Duodenal mucosa (tissue), 2 donors: ENCODE measurements at regions not wholly inside any gene's neighbourhood (a gene's known extent, or its start where the extent isn't known, plus 50 kb on each side); places are given as distances from the start of the nearest gene placed in this dataset.
"Not testable (repeated sequence)": the region's sequence is repeated elsewhere in the genome, so short reads cannot be mapped to it uniquely, and the experiment has no call there.

Experiments
- H3K27ac ChIP-seq: one replicate; pipeline ENCODE4 v1.7.0; 2013; ENCODE audit warnings: low read depth, low read length
- H3K27me3 ChIP-seq, 2 donors: one replicate each; pipeline ENCODE4 v1.7.0; 2013; ENCODE audit warnings: low read length in 2 of 2, control low read depth in 1 of 2; ENCODE audit not compliant: insufficient read depth in 2 of 2, control insufficient read depth in 1 of 2
- H3K36me3 ChIP-seq, 2 donors: one replicate each; pipeline ENCODE4 v1.7.0; 2013; ENCODE audit warnings: low read length in 2 of 2, control low read depth in 1 of 2; ENCODE audit not compliant: insufficient read depth in 2 of 2, control insufficient read depth in 1 of 2
- H3K4me1 ChIP-seq, 2 donors: one replicate each; pipeline ENCODE4 v1.7.0; 2013; ENCODE audit warnings: low read length in 2 of 2, control low read depth in 1 of 2; ENCODE audit not compliant: insufficient read depth in 2 of 2, control insufficient read depth in 1 of 2
- H3K4me3 ChIP-seq, 2 donors: one replicate each; pipeline ENCODE4 v1.7.0; 2013; ENCODE audit warnings: low read length in 2 of 2, low read depth in 1 of 2
- H3K9ac ChIP-seq, 2 donors: one replicate each; pipeline ENCODE4 v1.7.0; 2013; ENCODE audit warnings: low read length in 2 of 2, low read depth in 1 of 2
- H3K9me3 ChIP-seq, 2 donors: one replicate each; pipeline ENCODE4 v1.7.0; 2013; ENCODE audit warnings: low read length in 2 of 2, control low read depth in 1 of 2; ENCODE audit not compliant: control insufficient read depth in 1 of 2

- peaks cover 8 to 9% of the 10 kb centered on the region in 2 donors for H3K4me1 ChIP-seq
- H3K9ac ChIP-seq = no peak overlapping the region
- no peaks in the 10 kb centered on the region for H3K36me3 ChIP-seq
- H3K27me3 ChIP-seq = no peaks in the 10 kb centered on the region
- H3K4me3 ChIP-seq = no peak overlapping the region
- H3K27ac ChIP-seq = no peak overlapping the region
- H3K9me3 ChIP-seq = no peaks in the 10 kb centered on the region
Observed at GRCh38 chr1:112836642-112837041, 119.4 kb downstream of the SLC16A1 start.

- Histone ChIP-seq H3K27ac (no peak overlapping the region), H3K9ac (no peak overlapping the region), H3K36me3 (no peaks in the 10 kb centered on the region), H3K27me3 (no peaks in the 10 kb centered on the region), H3K4me3 (no peak overlapping the region), H3K4me1 (peaks cover 0 to 2% of the 10 kb centered on the region in 2 donors), H3K9me3 (no peaks in the 10 kb centered on the region)
Observed at GRCh38 chr1:112833806-112834205, 118.7 kb upstream of the PPM1J start.

DNA sequence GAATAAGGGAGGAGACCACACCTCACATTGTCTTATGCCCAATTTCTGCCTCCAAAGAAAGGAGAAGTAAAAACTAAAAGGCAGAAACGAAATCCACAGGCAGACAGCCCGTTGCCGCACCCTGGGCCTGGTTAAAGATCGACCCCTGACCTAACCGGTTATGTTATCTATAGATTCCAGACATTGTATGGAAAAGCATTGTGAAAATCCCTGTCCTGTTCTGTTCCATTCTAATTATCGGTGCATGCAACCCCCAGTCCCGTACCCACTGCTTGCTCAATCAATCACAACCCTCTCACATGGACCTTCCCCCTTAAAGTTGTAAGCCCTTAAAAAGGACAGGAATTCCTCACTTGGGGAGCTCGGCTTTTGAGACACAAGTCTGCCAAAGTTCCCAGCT is 117.1 kb upstream of the PPM1J start:
- not testable (repeated sequence) for H3K27ac ChIP-seq, H3K27me3 ChIP-seq, H3K4me1 ChIP-seq, H3K9me3 ChIP-seq, H3K36me3 ChIP-seq, H3K9ac ChIP-seq, H3K4me3 ChIP-seq

DNA sequence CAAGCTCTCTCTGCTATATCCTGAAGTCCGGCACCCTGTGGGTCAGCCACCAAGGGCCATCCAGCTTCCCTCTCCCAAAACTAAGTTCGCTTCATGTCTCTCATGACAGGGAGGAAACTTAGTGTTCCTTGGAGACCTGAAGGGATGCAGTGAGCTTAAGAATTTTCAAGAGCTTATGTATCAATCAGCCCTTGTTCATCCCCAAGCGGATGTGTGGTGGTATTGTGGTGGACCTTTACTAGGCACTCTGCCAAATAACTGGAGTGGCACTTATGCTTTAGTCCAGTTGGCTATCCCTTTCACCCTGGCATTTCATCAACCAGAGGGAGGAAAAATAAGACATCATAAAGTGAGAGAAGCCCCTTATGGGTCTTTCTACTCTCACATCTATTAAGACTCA is 114.6 kb upstream of the PPM1J start:
- H3K4me1 ChIP-seq = not testable (repeated sequence)

DNA sequence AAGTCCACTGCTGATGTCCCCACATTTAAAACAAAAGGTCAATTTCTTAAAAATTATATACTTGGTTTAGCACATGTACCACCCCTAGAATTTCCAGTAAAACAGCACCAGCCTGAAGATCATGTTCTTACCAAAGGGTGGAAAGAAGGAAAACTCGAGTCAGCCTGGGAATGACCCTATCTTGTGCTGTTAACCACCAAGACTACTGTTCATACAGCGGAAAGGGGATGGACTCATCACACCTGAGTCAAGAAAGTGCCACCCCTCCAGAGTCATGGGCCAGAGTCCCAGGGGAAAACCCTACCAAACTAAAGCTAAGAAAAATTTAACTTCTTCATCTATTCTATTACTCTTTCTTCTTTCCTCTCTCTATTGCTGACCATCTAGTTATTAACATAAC is 113.6 kb upstream of the PPM1J start:
- Histone ChIP-seq H3K4me1 (peaks cover 0 to 2% of the 10 kb centered on the region in 2 donors), H3K27me3 (no peaks in the 10 kb centered on the region), H3K9ac (no peak overlapping the region), H3K9me3 (no peaks in the 10 kb centered on the region), H3K27ac (no peak overlapping the region), H3K36me3 (no peaks in the 10 kb centered on the region), H3K4me3 (no peak overlapping the region)

More for the DNA sequence above, 114.6 kb upstream of the PPM1J start:
- not testable (repeated sequence) for H3K27ac ChIP-seq, H3K9me3 ChIP-seq, H3K36me3 ChIP-seq, H3K4me3 ChIP-seq, H3K27me3 ChIP-seq, H3K9ac ChIP-seq

- H3K9me3 ChIP-seq, H3K4me3 ChIP-seq, H3K27ac ChIP-seq, H3K27me3 ChIP-seq, H3K9ac ChIP-seq, H3K36me3 ChIP-seq, H3K4me1 ChIP-seq: not testable (repeated sequence)
Observed at GRCh38 chr1:112827391-112827790, 112.3 kb upstream of the PPM1J start.

DNA sequence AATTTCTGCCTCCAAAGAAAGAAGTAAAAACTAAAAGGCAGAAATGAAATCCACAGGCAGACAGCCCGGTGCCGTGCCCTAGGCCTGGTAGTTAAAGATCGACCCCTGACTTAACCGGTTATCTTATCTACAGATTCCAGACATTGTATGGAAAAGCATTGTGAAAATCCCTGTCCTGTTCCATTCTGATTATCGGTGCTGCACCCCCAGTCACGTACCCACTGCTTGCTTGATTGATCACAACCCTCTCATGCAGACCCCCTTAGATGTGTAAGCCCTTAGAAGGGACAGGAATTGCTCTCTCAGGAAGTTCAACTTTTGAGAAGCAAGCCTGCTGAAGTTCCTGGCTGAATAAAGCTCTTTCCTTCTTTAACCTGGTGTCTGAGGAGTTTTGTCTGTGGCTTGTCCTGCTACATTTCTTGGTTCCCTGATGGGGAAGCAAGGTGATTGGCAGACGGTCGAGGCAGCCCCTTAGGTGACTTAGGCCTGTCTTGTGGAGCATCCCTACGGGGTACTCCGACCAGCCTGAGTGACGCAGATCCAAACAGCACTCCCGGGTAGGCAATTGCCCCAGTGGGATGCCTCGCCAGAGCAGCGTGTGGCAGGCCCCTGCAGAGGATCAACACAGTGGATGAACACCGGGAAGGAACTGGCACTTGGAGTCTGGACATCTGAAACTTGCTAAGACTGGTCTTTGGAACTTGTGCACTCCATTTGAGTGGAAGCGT is 111.2 kb upstream of the PPM1J start:
- H3K4me1 ChIP-seq = no peaks in the 10 kb centered on the region
- no peaks in the 10 kb centered on the region for H3K36me3 ChIP-seq
- no peak overlapping the region for H3K27ac ChIP-seq
- H3K27me3 ChIP-seq = no peaks in the 10 kb centered on the region
- H3K9ac ChIP-seq = no peak overlapping the region
- H3K4me3 ChIP-seq = no peak overlapping the region
- no peaks in the 10 kb centered on the region for H3K9me3 ChIP-seq

DNA sequence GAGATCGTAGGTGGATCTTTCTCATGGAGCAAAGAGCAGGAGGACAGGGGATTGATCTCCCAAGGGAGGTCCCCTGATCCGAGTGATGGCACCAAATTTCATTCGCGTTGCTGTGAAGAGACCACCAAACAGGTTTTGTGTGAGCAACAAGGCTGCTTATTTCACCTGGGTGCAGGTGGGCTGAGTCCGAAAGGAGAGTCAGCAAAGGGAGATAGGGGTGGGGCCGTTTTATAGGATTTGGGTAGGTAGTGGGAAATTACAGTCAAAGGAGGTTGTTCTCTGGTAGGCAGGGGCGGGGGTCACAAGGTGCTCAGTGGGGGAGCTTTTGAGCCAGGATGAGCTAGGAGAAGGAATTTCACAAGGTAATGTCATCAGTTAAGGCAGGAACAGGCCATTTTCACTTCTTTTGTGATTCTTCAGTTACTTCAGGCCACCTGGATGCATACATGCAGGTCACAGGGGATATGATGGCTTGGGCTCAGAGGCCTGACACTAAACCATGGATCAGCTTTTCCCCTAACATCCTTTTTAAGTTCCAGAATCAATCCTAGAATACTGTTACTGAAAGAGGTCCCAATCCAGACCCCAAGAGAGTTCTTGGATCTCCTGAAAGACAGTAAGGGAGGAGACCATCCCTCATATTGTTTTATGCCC is 110.6 kb upstream of the PPM1J start:
- not testable (repeated sequence) for H3K9me3 ChIP-seq, H3K36me3 ChIP-seq, H3K4me3 ChIP-seq, H3K27me3 ChIP-seq, H3K4me1 ChIP-seq, H3K27ac ChIP-seq, H3K9ac ChIP-seq

DNA sequence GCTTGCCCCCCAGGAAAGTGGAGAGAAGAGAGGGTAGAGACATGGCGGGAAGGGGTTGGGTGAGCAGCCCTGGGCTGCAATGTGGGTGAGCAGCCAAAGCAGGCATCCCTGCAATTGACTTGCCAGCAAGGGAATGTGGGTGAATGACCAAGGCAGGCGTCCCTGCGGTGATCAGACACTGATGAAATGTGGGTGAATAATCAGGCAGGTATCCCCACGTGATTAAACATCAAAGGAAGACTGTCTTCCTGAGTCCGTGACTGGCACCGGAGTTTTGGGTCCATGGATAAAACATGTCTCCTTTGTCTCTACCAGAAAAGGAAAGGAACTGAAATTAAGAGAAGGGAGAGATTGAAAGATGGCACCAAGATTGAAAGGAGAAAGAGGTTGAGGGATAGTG is 109.9 kb upstream of the PPM1J start:
- not testable (repeated sequence) for H3K9me3 ChIP-seq, H3K27ac ChIP-seq, H3K9ac ChIP-seq, H3K4me3 ChIP-seq, H3K36me3 ChIP-seq, H3K4me1 ChIP-seq, H3K27me3 ChIP-seq

- not testable (repeated sequence) for H3K27me3 ChIP-seq, H3K9ac ChIP-seq, H3K27ac ChIP-seq, H3K4me3 ChIP-seq, H3K36me3 ChIP-seq, H3K9me3 ChIP-seq
- H3K4me1 ChIP-seq = peaks cover 7 to 10% of the 10 kb centered on the region in 2 donors
Observed at GRCh38 chr1:112821307-112822063, 106.4 kb upstream of the PPM1J start.
